ENCODE measurements at regions not wholly inside any gene's neighbourhood (a gene's known extent, or its start where the extent isn't known, plus 50 kb on each side); places are given as distances from the start of the nearest gene placed in this dataset.

GRCh38 chrX:125089761-125090445 lies 229.8 kb upstream of the TEX13C start:
- TF ChIP-seq, protein P1, sequence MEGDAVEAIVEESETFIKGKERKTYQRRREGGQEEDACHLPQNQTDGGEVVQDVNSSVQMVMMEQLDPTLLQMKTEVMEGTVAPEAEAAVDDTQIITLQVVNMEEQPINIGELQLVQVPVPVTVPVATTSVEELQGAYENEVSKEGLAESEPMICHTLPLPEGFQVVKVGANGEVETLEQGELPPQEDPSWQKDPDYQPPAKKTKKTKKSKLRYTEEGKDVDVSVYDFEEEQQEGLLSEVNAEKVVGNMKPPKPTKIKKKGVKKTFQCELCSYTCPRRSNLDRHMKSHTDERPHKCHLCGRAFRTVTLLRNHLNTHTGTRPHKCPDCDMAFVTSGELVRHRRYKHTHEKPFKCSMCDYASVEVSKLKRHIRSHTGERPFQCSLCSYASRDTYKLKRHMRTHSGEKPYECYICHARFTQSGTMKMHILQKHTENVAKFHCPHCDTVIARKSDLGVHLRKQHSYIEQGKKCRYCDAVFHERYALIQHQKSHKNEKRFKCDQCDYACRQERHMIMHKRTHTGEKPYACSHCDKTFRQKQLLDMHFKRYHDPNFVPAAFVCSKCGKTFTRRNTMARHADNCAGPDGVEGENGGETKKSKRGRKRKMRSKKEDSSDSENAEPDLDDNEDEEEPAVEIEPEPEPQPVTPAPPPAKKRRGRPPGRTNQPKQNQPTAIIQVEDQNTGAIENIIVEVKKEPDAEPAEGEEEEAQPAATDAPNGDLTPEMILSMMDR (IDR thresholded peaks at IDR 0.05): no peak
- TF ChIP-seq POLR2A (IDR thresholded peaks at IDR 0.05): no peak

All from right lobe of liver (tissue), 4 donors.